ENCODE measurements at regions not wholly inside any gene's neighbourhood (a gene's known extent, or its start where the extent isn't known, plus 50 kb on each side); places are given as distances from the start of the nearest gene placed in this dataset.

- Histone ChIP-seq H3K79me2 (ENCODE audit: insufficient read depth, low read length) (no peaks in the 10 kb centered on the region), H3K4me1 (ENCODE audit: insufficient read depth, low read length, severe bottlenecking) (no peaks in the 10 kb centered on the region), H3K27ac (ENCODE audit: low read depth, low read length, poor library complexity, severe bottlenecking) (no peak overlapping the region), H3K4me2 (ENCODE audit: low read length) (no peak overlapping the region), H3K9me2 (ENCODE audit: low read depth, low read length) (no peaks in the 10 kb centered on the region), H3K27me3 (ENCODE audit: insufficient read depth, low read length) (no peaks in the 10 kb centered on the region), H3F3A (ENCODE audit: insufficient read depth, low read length) (no peaks in the 10 kb centered on the region), H3K9me3 (ENCODE audit: low read length) (no peaks in the 10 kb centered on the region), H3K4me3 (ENCODE audit: low read depth, low read length, poor library complexity, severe bottlenecking) (no peak overlapping the region), H2AFZ (ENCODE audit: low read length) (no peak overlapping the region), H3K36me3 (ENCODE audit: insufficient read depth, low read length) (no peaks in the 10 kb centered on the region), H3K9ac (ENCODE audit: low read length) (no peak overlapping the region), H4K20me1 (ENCODE audit: insufficient read depth, low read length) (no peaks in the 10 kb centered on the region)
- no peak for TF ChIP-seq EZH2 (IDR thresholded peaks at IDR 0.05; ENCODE audit: borderline replicate concordance, low read length)
- TF ChIP-seq, protein P1, sequence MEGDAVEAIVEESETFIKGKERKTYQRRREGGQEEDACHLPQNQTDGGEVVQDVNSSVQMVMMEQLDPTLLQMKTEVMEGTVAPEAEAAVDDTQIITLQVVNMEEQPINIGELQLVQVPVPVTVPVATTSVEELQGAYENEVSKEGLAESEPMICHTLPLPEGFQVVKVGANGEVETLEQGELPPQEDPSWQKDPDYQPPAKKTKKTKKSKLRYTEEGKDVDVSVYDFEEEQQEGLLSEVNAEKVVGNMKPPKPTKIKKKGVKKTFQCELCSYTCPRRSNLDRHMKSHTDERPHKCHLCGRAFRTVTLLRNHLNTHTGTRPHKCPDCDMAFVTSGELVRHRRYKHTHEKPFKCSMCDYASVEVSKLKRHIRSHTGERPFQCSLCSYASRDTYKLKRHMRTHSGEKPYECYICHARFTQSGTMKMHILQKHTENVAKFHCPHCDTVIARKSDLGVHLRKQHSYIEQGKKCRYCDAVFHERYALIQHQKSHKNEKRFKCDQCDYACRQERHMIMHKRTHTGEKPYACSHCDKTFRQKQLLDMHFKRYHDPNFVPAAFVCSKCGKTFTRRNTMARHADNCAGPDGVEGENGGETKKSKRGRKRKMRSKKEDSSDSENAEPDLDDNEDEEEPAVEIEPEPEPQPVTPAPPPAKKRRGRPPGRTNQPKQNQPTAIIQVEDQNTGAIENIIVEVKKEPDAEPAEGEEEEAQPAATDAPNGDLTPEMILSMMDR (IDR thresholded peaks at IDR 0.05; ENCODE audit: low read length): no peak
These were observed 144.8 kb downstream of the GADD45G start for GRCh38 chr9:89749500-89750116.

- Histone ChIP-seq H3K9me2 (ENCODE audit: low read depth, low read length) (no peaks in the 10 kb centered on the region), H4K20me1 (ENCODE audit: insufficient read depth, low read length) (no peaks in the 10 kb centered on the region), H3K4me1 (ENCODE audit: insufficient read depth, low read length, severe bottlenecking) (no peaks in the 10 kb centered on the region), H3K27me3 (ENCODE audit: insufficient read depth, low read length) (no peaks in the 10 kb centered on the region), H3K4me2 (ENCODE audit: low read length) (no peak overlapping the region), H3K27ac (ENCODE audit: low read depth, low read length, poor library complexity, severe bottlenecking) (no peak overlapping the region), H3F3A (ENCODE audit: insufficient read depth, low read length) (no peaks in the 10 kb centered on the region), H3K36me3 (ENCODE audit: insufficient read depth, low read length) (no peaks in the 10 kb centered on the region), H2AFZ (ENCODE audit: low read length) (no peak overlapping the region), H3K9me3 (ENCODE audit: low read length) (no peaks in the 10 kb centered on the region), H3K9ac (ENCODE audit: low read length) (no peak overlapping the region), H3K4me3 (ENCODE audit: low read depth, low read length, poor library complexity, severe bottlenecking) (no peak overlapping the region), H3K79me2 (ENCODE audit: insufficient read depth, low read length) (no peaks in the 10 kb centered on the region)
- TF ChIP-seq, protein P1 (IDR thresholded peaks at IDR 0.05; ENCODE audit: low read length): no peak
- no peak for TF ChIP-seq EZH2 (IDR thresholded peaks at IDR 0.05; ENCODE audit: borderline replicate concordance, low read length)
These were observed 145.4 kb downstream of the GADD45G start for GRCh38 chr9:89750117-89750791.

GRCh38 chr9:89751079-89751825 is 146.4 kb downstream of the GADD45G start:
- H3K27me3 ChIP-seq (ENCODE audit: insufficient read depth, low read length): no peaks in the 10 kb centered on the region
- no peak overlapping the region for H3K4me3 ChIP-seq (ENCODE audit: low read depth, low read length, poor library complexity, severe bottlenecking)
- no peak overlapping the region for H2AFZ ChIP-seq (ENCODE audit: low read length)
- no peak overlapping the region for H3K4me2 ChIP-seq (ENCODE audit: low read length)
- no peaks in the 10 kb centered on the region for H3K36me3 ChIP-seq (ENCODE audit: insufficient read depth, low read length)
- no peak for TF ChIP-seq EZH2 (IDR thresholded peaks at IDR 0.05; ENCODE audit: borderline replicate concordance, low read length)
- TF ChIP-seq, protein P1 (IDR thresholded peaks at IDR 0.05; ENCODE audit: low read length): no peak
- H3K9me3 ChIP-seq (ENCODE audit: low read length): no peaks in the 10 kb centered on the region
- no peaks in the 10 kb centered on the region for H3K79me2 ChIP-seq (ENCODE audit: insufficient read depth, low read length)
- H3K9me2 ChIP-seq (ENCODE audit: low read depth, low read length): no peaks in the 10 kb centered on the region
- H3K9ac ChIP-seq (ENCODE audit: low read length): no peak overlapping the region
- no peaks in the 10 kb centered on the region for H3F3A ChIP-seq (ENCODE audit: insufficient read depth, low read length)
- no peak overlapping the region for H3K27ac ChIP-seq (ENCODE audit: low read depth, low read length, poor library complexity, severe bottlenecking)
- H4K20me1 ChIP-seq (ENCODE audit: insufficient read depth, low read length): no peaks in the 10 kb centered on the region
- H3K4me1 ChIP-seq (ENCODE audit: insufficient read depth, low read length, severe bottlenecking): no peaks in the 10 kb centered on the region

Measured in OCI-LY1 (cell line).